NCI-H2196 (cell line): ENCODE measurements at regions not wholly inside any gene's neighbourhood (a gene's known extent, or its start where the extent isn't known, plus 50 kb on each side); places are given as distances from the start of the nearest gene placed in this dataset.
"Not testable (repeated sequence)": the region's sequence is repeated elsewhere in the genome, so short reads cannot be mapped to it uniquely, and the experiment has no call there.

Experiments used
- DNase-seq: peaks from one replicate; lab custom pipeline; 2025; ENCODE audit not compliant: unreplicated experiment; lab: John Stamatoyannopoulos, UW

DNA sequence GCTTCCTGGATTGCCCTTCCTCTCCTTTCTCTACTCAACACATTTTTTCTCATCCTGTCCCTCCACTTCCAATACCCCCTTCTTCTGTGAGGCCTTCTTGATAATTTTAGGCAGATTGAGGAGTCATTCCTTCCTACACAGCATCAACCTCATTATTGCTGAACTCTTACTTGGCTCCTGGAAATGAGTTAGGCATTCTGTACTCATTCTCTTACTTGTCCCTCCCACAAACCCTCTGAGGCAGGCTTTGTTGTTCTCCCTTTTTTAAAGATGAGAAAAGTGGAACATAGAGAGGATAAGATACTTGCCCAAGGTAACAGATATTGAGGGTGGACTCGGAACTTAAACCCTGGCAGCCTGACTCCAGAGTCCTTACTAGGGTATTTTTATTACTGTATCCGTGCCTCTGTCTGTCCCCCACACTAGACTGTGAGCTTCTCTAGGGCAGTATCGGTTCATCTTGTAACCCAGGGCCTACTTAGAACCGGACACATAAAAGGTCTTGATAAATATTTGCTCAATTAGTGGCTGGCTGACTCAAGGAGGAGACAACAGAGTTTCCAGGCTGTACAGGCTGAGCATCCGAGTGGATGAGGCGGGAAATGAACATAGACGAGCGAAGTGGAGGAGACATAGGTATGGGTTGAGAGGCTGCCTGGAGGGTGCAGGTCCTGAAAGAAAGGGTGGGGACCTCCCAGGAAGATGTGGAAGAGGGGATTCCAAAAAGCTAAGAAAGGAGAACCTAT is 148.7 kb upstream of the ATP2B2 start:
- DNase-seq, result no peak

DNA sequence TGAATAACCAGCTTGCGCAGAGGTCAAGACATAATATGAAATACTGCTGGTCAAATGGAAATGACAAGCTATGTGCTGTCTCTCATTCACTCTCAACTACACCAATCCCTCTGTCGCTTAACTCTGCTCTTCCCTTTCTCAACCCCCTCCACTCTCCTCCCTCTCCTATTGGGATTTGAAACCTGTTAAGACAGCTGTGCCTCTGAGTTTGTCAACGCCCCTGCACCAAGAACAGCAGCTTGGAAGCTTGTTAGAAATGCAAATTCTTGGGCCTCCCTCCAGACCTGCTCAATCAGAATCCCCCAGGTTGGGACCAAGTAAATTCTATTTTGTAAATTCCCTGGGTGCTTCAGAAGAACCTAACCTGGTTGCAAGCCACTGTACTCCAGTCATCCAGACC is 149.7 kb upstream of the ATP2B2 start:
- no peak for DNase-seq

DNA sequence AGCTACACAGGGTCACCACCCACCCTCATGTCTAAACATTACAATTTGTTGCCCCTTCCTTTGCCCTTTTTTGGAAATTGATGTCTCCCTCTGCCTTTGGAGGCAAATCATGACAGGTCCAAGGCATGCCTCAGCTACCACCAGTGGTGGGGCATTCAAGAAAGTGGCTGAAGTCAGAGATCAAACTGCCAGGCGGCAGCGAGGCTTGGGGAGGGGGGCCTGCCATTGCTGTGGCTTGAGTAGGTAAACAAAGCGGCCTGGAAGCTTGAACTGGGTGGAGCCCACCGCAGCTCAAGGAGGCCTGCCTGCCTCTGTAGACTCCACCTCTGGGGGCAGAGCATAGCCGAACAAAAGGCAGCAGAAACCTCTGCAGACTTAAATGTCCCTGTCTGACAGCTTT is 152.0 kb upstream of the ATP2B2 start:
- not testable (repeated sequence) for DNase-seq

DNA sequence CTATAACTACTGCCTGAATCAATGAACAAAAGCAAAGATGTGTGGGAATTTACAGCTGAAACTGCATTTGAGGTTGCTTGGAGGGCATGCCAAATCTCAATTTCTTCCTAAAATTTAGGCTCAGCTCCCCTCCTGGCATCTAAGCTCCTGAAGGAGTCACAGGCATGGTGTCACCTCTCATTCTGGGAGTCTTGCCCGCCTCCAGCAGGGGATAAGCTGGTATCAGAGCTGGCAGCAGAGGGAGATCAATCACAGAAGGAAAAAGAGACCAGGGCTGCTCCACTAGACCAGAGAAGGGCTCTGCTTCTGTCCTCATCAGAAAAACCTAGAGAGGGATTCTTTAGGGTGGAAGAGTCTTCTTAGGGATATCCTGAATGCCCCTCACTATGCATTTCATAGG is 150.4 kb upstream of the SLC6A11 start:
- no peak for DNase-seq

DNA sequence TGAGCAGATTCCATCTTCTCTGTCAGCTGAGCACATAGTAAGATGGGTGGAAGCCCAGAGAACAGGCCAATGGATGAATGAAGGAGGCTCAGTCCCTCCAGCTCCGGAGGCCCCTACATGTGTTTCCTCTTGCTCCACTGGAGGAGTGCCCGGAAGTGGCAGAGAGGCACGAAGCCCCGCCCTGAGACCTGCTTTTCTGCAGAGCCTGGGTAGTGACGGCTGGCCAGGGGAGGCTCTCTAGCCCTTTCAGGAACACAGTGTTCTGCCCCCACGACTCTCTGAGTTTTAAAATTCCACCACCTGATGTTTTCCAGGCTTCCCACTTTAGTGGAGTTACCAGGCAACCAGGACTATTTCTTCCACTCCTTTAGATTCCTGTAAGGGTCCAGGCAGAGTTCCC is 149.4 kb upstream of the SLC6A11 start:
- DNase-seq, result no peak

DNA sequence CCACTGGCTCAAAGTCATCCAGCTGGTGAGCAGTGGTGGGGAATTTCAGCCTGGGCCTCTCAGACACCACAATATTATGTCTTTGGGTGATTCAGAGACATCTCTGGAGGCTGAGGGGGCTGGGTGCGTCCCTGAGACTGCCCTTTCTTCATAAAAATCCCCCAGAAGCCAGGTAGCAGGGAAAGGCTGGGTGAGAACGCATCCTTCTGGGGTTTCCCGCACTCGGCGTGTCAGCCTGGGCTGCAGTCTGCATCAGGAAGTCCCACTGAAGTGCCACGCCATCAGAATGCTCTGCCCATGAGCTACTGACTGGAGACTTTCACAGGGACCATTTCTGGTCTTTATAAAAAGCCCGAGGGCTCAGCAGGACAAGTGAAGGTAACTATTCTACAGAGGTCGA is 148.8 kb upstream of the SLC6A11 start:
- no peak for DNase-seq

DNA sequence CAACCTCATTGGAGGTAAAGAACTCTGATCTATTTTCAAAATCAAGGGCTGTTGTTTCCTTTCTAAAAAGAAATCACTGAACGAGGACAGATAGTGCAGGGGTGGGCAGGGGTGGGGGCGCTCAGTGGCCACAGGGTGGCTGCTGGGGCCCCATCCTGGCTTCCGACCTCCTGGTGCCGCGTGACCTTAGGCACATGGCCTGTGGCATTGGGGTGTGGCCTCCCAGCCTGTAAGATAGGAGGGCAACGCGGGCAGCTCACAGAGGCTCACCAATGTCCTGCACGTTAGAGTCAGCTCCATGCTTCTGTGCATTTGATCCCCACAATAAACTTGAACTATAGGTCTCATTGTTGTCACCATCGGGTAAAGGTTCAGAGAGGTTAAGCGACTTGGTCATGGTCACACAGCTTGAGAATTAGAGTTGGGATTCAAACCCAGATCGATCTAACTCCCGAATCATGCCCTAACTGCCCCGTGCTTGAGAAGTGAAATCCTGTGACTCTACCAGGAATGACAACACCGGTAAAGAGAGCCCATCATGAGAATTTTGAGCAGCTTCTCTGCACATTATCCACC is 148.0 kb upstream of the SLC6A11 start:
- DNase-seq, result no peak

DNA sequence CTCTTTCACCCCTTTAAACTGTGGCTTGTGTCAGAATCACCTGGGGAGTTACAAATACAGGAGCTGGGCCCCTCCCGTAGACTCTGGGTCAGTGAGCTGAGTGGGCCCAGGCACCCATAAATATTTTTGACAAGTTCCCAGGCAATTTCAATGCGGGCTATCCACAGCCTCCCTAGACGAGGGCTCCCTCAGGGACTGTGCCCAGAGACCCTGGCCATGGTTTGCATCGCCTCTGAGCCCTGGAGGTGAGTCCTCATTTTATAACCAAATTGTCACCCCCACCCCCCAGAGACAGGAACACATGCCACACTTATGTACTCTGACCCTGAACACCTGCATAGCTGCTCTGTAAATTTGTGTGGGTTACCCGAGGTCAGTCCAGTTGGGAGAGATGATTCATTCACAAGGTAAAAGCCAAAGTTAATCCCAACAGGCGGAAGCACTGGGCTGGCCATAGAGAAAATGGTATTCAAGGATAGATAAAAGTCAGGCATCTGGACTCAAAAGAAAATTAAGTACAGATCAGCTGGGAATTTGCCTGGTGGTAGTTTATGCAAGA is 146.5 kb upstream of the SLC6A11 start:
- no peak for DNase-seq

DNA sequence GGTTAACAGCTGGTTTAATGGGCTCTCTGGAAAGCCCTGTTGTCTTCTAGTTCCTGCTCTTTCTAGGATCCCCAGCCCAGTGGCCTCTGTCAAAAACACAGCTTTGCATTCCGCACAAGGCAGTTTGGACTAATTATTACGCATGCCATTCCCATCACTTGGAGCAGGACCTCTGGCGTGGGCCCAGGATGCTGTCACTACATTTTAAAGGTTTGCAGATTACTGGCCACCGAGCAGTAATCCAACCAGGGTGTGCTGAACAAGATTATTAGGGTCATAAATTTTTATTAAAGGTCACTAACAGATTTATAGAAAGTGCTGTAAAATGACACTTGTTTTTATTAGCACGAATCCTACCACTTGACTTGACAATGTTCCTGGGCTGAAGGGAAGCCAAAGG is 143.6 kb upstream of the SLC6A11 start:
- no peak for DNase-seq

DNA sequence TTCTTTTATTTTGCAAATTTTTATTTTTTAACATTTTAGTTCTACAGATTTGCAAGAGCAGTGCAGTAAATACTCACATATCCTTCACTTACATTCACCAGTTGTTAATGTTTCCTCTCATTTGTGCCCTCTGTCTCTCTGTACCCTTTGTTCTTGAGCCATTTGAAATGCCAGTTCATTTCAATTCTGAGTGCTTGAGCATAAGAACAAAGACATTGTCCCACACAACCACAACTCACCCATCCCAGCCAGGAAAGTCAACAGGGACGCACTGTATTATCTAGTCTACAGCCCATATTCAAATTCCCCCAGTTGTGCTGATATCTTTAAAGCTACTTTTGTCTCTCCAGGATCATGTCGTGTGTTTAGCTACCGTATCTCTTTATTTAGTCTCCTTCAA is 141.4 kb upstream of the SLC6A11 start:
- DNase-seq, result no peak

DNA sequence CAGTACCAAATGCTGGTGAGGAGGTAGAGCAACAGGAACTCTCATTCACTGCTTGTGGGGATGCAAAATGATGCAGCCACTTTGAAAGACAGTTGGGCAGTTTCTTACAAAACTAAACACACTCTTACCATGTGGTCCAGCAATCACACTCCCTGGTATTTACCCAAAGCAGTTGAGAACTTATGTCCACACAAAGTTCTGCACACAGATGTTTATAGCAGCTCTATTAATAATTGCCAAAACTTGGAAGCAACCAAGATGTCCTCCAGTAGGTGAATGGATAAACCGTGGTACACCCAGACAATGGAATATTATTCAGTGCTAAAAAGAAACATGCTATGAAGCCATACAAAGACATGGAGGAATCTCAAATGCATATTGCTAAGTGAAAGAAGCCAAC is 139.1 kb upstream of the SLC6A11 start:
- DNase-seq, result no peak

DNA sequence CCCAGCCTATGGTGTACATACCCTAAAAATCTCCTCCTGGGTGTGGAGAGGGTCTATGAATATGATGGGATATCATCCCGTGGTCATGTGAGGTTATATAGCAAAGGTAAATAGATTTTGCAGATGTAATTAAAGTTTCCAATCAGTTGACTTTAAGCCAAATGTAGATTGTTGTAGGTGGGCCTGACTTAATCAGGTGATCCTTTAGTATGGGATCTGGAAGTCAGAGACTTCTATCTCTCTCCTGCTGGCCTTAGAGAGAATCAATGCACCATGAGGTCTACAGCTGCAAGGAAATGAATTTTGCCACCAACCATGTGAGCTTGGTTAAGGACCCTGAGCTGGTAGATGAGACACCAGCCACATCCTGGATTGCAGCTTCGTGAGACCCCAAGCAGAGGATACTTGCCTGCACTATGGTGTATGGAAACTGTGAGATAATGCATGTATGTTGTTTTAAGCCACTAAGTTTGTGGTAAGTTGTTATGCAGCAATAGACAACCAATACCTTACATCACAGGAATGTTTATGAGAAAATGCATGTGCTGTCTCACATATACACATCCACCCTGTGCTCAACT is 137.1 kb upstream of the SLC6A11 start:
- no peak for DNase-seq

DNA sequence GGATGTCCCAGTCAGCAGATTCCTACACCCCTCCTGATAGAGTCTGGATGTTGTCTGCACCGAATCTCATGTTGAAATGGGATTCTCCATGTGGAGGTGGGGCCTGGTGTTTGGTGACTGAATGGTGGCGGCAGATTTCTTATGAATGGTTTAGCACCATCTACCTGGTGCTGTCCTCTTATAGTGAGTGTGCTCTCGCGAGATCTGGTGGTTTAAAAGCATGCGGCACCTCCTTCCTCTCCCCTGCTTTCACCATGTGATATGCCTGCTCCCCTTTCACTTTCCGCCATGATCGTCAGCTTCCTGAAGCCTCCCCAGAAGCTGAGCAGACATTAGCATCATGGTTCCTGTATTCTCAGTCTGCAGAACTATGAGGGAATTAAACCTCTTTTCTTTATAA is 135.2 kb upstream of the SLC6A11 start:
- no peak for DNase-seq

DNA sequence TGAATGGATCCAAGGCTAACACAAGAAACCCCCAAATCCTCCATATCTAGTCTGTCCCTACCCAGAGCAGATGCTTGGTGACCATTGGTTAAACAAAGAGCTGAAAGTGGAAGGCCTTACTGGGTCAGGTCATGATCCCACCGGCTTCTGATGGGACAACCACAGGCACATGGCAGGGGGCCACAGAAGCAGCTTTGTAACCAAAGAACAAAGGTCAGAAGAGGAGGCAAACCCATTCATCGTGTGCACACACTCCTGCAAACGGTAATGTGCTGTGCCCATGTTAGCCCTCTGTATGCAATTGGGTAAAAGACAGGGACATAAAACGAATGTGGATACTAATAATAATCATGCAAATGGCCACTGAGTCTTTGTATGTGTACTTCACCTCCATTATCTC is 133.3 kb upstream of the SLC6A11 start:
- DNase-seq, result no peak

DNA sequence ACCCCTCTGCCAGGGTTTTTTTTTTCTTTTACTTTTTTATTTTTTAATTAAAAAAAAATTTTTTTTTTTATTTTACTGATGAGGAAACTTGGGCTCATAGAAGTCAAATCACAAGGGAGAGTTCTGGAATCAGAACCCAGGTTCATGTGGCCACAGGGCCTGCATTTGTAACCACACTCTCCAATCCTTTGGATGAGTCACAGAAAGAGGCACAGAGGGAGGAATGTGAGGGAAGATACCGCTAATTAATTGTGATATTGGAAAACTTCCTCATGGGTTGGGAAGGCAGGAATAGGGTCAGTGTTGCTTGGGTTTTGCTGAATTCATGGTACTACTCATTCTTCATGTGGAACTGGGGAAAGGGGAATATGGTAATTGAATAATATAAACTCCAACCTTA is 132.9 kb upstream of the SLC6A11 start:
- no peak for DNase-seq

DNA sequence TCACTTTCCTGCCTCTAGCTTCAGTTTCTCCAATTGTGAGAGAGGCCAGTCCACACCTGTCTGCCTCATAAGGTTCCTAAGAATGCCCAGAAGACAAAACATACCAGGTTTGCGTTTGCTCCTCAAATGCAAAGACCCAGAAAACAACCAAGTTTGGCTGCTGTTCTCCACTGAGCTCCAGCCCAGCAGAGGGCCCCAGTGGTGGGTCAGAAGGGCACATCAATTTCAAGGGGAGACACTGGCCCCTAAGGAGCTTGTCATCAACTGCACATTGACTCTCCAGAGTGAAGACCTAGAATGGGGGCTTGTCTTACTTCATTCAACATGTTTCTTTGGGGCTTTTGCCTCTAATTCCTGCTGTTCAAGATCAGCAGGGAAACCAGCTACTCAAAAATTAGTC is 127.9 kb upstream of the SLC6A11 start:
- no peak for DNase-seq

DNA sequence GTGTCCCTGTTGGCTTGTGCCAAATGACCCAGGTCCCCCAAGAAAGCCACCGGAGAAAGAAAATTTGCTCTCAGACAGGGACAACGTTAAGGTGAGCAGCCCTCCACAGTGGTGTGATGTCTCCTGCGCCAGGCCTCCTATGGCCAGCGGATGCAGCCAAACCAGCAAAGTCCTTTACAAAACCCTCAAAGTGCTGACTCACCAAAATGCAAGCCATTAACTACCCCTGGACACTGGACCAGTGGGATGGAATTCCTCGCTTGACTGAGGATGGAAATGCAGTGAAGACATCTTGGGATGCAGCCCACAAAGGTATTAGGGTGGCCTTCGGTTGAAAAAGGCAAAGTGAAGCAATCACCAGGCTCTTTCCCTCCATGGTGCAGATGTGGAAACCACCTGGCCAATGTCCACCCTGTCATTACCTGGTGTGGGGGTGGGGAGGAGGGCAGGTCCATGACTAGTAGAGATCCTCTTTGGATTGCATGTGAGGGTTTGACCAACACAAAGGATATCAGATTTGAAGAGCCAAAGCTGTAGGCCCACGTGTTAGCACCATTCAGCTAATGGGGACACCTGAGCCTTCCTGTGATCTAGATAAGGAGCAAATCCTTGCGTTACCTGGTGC is 127.4 kb upstream of the SLC6A11 start:
- DNase-seq, result no peak

DNA sequence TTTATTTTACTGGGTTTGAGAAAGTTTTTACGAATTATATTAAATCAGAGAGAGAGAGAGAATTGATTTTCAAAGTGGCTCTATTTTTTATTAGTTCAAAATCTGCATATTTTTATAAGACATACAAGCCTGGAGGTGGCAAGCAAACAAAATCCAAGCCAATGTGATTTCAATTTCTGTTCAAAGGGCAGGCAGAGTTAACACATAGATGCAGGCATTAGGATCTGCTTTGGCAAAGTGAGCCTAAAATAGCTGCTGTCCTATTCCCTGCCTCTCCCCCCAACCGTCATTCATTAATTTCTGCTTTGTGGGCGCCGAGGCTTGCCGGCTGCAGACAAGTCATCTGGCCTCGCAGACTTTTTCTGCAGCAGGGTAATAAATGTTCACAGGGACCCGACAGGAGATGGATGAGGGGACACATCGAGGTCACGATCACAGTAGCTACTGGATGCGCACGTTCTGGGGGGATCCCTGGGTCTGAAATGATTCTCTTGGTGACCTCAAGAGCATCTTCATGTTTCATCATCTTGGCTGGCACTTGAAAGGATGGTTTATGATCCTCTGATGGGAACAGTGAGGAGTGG is 123.9 kb upstream of the SLC6A11 start:
- DNase-seq, result no peak

DNA sequence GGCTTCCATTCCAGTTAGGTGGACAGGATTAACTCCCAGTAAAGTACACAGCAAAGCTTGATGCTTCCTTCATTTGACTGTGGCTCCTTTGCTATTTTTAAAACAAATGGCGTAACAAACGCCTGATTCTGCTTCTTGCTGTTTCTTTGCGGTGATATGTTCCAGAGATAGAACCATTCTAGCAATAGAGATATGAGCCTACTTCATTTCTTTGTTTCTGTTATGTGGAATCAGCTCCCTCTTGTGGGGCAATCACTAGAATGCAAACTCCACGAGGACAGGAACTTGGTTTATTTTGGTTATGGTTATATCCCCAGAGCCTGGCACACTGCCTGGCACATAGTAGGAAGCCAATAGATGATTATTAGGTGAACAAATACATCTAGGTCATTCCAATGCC is 122.6 kb upstream of the SLC6A11 start:
- no peak for DNase-seq

DNA sequence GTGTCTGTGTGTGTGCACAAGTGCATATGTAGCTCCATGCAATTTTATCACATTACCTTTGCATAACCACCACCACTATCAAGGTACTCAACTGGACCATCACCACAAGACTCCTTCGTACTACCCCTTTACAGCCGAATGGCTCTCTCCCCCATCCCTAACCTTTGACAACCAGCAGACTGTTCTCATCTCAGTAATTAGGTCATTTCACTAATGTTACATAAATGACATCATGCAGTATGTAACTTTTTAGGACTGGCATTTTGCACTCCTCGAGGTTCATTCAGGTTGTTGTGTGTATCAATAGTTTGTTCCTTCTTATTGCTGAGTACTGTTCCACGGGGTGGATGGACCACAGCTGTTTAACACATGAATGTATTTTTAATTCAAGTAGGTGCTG is 121.8 kb upstream of the SLC6A11 start:
- DNase-seq, result no peak

DNA sequence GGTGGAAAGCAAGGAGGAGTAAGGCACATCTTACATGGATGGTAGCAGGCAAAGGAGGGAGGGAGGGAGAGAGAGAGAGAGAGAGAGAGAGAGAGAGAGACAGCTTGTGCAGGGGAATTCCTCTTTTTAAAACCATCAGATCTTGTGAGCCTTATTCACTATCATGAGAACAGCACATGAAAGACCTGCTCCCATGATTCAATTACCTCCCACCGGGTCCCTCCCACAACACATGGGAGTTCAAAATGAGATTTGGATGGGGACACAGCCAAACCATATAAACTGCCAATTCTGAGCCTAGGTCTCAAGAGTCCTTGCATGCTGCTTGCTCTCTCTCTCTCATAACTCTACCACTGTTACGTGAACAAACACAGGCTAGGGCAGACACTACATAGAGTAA is 120.8 kb upstream of the SLC6A11 start:
- not testable (repeated sequence) for DNase-seq
